Adrenal gland (tissue), 5 donors: ENCODE measurements at regions not wholly inside any gene's neighbourhood (a gene's known extent, or its start where the extent isn't known, plus 50 kb on each side); places are given as distances from the start of the nearest gene placed in this dataset.

ENCODE experiments used
- CTCF ChIP-seq, 6 experiments: fragments of 450-650 bp in 4 of 6; fragments of 200-600 bp in 2 of 6; sonication (generic) in 1 of 6; IDR thresholded peaks; 1 replicate in 5 of 6; 2 replicates in 1 of 6; pipeline versions ENCODE4 v1.5.1 to v1.8.0; 2016 to 2021; ENCODE audit warnings: antibody characterized with exemption in 6 of 6, mild to moderate bottlenecking in 2 of 6, moderate library complexity in 1 of 6
- POLR2A ChIP-seq, 2 donors: fragments of 450-650 bp; IDR thresholded peaks; one replicate each; pipeline ENCODE4 v1.6.1; 2017; ENCODE audit warnings: antibody characterized with exemption in 2 of 2, mild to moderate bottlenecking in 2 of 2, moderate library complexity in 1 of 2
- donor health status: DM: no; HTN: no; CAD: no.

- TF ChIP-seq CTCF (IDR thresholded peaks at IDR 0.05) = no peak
- TF ChIP-seq POLR2A (IDR thresholded peaks at IDR 0.05) = no peak
Observed at GRCh38 chr3:74115906-74116305, 491.2 kb upstream of the PDZRN3 start.
